GM21786 (cell line): ENCODE measurements at regions not wholly inside any gene's neighbourhood (a gene's known extent, or its start where the extent isn't known, plus 50 kb on each side); places are given as distances from the start of the nearest gene placed in this dataset.

Experiments used
- ATAC-seq: cut with Tn5 transposase; IDR thresholded peaks from one replicate; pipeline ENCODE4 v1.9.1; 2021; ENCODE audit not compliant: unreplicated experiment

DNA sequence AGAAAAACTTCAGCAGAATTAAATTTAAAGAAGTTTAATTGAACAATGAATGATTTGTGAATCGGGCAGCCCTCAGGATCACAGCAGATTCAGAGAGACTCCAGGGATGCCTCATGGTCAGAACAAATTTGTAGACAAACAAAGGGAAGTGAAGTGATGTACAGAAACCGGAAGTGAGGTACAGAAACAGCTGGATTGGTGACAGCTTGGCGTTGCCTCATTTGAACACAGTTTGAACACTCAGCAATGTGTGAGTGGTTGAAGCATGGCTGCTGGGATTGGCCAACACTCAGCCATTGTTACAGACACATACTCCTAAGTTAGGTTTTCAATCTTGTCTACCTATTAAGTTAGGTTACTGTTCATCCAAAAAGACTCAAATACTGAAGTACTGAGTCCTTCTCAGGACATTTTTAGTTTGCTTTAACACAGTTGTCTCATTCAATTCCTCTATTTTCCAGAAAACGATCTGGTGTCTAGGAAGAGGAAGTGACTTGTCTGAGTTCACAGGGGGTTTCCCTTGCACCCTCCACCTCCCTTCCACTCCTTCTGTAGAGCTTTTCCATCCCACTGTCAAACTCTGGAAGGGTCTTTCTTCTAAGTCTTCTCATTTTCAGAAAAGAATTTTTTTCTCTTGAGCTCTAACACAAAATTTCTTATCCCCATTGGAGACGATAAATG lies 137.9 kb downstream of the SLC4A3 start:
- no peak for ATAC-seq

- ATAC-seq, result no peak
These were observed 139.2 kb downstream of the SLC4A3 start for GRCh38 chr2:219766658-219767057.

DNA sequence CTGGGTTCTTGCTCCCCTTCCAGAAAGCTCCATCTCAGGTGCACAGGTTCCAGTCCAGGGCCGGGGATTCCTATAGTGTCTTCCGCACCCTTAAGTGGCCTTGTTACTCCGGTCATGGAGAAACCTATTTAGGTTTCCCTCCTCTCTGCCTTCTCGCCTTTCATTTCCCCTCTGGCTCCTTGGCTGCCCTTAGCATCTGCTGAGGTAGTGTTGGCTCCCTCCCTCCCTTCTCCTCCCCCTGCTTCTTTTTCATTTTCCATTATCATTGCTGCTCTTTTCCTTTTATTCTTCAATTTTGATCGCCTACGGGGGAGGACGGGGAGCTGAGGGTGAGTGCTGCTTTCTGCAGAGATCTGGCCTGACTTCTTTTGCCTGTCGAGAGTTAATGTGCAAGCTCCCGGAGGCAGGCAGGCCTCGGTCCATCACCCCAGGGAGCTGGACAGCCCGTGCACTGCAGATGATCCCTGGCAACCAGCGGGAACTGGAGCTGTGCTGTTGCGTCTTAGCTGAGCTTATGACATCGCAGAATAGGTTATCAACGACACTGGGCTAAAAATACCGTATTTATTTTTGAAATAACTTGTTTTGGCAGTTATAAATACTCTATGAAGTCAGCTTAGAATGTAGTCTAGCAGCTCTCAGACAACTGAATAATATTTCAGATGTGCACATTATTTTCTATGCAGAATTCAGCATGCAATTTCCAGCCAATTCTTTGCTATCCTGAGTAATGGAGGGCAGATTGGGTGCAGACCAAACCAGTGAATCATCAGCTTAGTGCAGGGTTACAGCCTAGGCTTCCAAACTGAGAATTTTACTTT lies 141.9 kb downstream of the SLC4A3 start:
- no peak for ATAC-seq

DNA sequence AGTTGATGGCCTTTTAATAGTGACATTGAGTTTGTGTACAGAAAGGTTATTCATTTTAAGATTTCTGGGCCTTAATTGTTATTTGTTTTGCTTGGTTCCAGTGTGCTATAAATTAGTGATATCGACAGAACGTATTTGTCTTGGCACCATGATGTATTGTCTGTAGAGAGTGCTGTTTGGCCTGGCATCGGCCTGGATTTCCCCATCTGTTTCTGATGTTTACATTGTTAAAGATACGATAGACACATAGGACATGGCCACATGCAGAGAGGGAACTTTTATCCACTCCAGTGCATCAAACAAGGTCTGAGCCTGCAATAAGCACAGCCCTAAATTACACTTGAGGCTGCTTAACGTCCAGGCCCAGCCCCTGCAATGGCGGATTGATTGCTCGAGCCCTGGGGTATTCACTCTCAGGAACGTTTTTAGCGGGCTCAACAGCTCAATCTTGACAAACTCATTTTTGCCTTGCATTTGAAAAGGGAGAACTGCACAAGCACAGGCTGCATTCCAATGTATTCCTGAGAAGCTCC lies 144.7 kb downstream of the SLC4A3 start:
- ATAC-seq, result no peak

GRCh38 chr2:219772697-219773096 lies 145.3 kb downstream of the SLC4A3 start:
- ATAC-seq, result no peak

DNA sequence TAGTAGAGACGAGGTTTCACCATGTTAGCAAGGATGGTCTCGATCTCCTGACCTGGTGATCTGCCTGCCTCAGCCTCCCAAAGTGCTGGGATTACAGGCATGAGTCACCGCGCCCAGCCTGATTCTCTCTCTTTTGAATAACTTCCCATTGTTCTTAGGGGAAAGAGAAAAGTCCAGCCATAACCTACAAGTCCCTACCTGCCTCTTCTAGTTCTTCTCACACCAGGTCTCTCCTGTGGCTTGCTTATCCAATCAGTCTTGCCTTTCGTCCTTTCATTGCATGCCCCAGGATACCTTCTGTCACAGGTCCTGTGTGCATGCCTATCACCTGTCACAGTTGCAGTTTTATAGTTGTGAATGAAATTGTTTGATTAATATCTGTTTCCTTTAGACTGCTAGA lies 148.1 kb downstream of the SLC4A3 start:
- no peak for ATAC-seq

GRCh38 chr2:219777388-219777787 lies 150.0 kb downstream of the SLC4A3 start:
- ATAC-seq, result no peak

GRCh38 chr2:219778189-219778588 lies 150.8 kb downstream of the SLC4A3 start:
- ATAC-seq, result no peak

DNA sequence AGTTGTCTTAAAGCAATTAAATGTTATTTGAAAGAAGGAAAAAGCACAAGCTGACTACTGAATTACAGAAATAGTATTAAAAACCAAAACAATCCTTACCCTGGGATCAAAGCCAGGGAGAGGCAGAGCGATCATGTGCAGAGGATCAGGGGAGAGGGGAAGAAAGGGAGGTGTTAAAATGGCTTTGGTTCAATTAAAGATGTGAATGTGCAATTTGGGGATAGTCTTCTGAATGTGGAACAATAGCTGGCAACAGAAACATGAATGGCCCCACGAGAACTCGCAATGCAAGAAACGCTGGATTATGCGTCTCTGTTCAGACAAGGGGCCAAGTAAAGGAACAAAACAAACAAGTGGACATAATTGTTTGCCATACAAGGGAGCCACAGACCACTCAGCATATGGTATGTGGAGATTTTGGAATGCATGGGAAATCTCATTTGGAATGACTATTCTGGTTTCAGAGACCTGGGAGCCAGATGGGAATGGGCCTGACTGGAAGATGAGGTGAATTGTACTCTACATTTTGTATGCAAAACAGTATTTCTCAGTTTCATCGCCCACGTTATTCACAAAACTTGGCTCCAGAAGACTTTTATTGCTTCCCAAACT lies 155.4 kb downstream of the SLC4A3 start:
- ATAC-seq, result no peak

DNA sequence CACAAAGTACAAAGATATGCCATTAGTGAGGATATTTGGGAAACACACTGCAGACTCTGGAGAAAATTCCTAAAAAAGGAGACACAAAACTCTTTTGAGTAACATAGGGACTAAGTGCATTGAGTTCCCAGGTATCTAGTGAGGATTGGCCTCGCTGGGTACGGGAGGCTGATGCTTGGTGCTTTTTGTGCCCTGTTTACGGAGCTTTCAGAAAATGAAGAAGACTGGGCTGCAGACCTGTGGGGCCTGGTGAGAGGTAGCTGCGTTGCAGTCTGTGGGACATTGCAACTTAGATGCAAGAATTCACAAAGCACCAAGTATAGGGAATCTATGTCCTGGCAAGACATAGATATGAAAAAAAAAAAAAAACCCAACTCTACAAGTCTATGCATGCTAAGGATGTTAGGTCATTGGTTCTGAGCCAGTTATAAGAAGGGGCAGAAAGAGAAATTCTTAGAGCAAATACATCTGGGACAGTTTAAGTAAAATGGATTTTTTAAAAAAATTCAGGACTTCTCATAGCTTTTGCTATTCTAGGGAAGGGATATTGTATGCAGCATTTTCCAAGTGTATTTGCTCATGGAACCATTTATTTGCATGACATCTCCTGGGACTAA lies 156.0 kb downstream of the SLC4A3 start:
- ATAC-seq, result no peak

GRCh38 chr2:219784178-219784577 lies 156.7 kb downstream of the SLC4A3 start:
- no peak for ATAC-seq

DNA sequence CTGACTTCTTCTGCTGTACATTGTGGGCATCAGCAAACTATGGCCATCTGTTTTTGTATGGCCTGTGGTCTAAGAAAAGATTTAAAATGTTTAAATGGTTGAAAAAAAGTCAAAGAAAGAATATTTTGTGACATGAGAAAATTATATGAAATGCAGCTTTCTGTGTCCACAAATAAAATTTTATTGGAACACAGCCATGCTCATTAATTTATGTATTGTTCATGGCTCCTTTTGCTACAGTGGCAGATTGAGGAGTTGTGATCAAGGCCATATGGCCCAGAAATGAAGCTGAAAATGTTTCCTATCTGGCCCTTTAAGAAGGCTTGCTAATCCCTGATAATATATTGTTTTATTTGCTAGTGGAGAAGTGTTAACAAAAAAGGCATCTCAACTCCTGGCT lies 162.0 kb downstream of the SLC4A3 start:
- ATAC-seq, result no peak

DNA sequence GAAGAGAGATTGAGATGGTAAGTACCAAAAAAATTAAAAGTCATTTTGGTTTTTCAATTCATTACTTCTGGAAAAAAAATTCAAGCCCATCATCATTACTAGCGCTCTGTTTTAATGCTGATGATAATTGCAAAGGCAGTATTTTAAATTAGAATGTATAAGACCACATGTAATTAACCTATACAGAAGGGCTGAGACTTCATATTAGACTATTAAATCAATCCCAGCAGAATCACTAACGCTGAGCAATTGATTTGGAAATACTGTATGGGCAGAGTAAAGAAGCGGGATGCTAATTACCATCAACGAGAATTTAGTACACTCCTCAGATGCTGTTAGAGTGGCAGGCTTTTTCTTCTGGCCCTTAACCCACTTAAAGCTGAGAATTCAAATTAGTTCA lies 165.0 kb downstream of the SLC4A3 start:
- no peak for ATAC-seq

DNA sequence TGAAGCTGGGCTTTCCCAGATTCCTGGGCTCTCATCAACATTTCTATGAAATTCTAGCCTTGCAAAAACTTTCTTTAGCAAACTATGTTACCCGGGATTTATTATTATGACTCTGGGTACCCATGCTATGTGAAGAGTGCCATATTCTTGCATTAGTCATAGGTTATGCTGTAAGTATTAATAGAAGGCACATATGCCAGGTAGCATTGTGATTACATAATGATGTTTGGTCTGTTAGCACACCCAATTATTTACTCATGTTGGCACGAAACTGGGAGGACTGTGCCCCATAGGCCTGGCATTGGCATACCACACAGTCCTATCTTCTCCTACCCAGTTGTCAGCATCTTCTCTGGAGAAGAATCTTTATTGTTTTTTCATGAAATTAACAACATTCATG lies 171.0 kb downstream of the SLC4A3 start:
- ATAC-seq, result no peak

GRCh38 chr2:219803294-219803693 lies 175.9 kb downstream of the SLC4A3 start:
- ATAC-seq, result no peak

- ATAC-seq, result no peak
These were observed 183.5 kb downstream of the SLC4A3 start for GRCh38 chr2:219810895-219811294.

GRCh38 chr2:219812672-219813071 lies 185.2 kb downstream of the SLC4A3 start:
- ATAC-seq, result no peak

DNA sequence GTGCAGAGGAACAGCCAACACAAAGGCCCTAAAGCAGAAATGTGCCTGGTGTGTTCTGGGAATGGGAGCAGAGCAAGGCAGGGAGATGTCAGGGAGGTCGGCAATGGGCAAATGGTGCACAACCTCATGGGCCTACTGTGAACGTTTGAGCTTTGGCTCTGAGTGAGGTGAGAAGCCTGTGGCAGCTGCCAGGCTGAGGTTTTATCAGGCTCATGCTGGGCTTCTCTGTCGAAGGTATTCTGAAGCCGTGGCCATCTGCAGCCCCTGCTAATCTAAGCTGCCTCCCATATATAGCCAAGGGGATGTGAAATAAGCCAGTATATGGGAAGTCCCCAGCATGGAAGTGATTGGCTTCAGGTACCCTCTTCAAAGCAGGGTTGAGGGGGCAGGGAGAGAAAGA lies 193.3 kb downstream of the SLC4A3 start:
- no peak for ATAC-seq

DNA sequence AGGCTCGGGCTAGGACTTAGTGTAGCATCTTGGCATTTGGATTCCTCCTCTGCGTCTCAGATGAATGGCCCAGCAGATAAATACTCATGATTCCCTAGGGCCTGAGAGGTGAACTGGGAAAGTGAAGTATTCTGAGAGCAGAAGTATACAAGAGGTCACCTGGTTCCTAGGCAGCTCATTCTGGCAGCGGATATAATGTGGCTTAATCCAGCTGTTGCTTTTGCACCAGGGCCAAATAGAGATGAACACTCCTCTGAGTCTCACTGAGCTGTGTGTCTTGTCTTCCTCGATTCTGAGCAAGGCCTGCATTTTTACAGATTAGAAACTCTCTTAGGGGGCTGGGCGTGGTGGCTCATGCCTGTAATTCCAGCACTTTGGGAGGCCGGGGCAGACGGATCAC lies 196.1 kb downstream of the SLC4A3 start:
- no peak for ATAC-seq

- no peak for ATAC-seq
These were observed 197.6 kb downstream of the SLC4A3 start for GRCh38 chr2:219824996-219825395.

DNA sequence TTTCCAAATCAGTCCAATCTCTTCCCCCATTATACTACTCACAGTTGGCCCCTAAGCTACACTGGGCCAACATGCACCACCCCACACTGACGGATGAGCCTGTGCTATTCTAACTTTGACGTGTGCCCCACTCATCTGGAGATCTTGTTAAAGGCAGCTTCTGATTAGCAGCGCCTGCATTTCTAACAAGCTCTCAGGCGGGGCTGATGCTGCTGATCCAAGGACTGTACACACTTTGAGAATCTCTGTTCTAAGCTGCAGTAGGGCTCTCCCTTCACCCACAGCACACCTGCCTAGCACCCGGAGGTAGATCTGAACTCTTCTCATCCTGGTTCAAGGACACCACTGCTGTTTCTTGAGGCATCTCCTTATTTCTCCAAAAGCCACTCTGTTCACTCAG lies 200.7 kb downstream of the SLC4A3 start:
- ATAC-seq, result no peak
